PC-3 (cell line): ENCODE measurements at regions not wholly inside any gene's neighbourhood (a gene's known extent, or its start where the extent isn't known, plus 50 kb on each side); places are given as distances from the start of the nearest gene placed in this dataset.

Source experiments
- ATAC-seq: fragments of 200-7000 bp; cut with Tn5 transposase; 2 replicates; pipeline ENCODE4 v1.9.1; 2020; ENCODE audit warnings: mild to moderate bottlenecking, moderate library complexity
- BruUV-seq: library from RNA; stranded (reverse); fragments of 400-500 nt; replicated peaks from 2 replicates; lab custom pipeline; 2021; lab: Mats Ljungman, UMichigan
- CTCF ChIA-PET: fragments of 300-600 bp; sonication (Branson Sonifier 250); formaldehyde crosslinking; loops from one replicate; lab custom pipeline; 2022; ENCODE audit warnings: antibody characterized with exemption; lab: Charles Lee
- POLR2A ChIA-PET: fragments of 300-600 bp; sonication (Branson Sonifier 250); formaldehyde crosslinking; loops from one replicate; lab custom pipeline; 2022; ENCODE audit warnings: antibody characterized with exemption; ENCODE audit not compliant: unreplicated experiment; lab: Charles Lee
- DNase-seq: peaks from one replicate; pipeline ENCODE4 v3.0.0-alpha.2; 2015
- H2AFZ ChIP-seq: fragments of 300-600 bp; sonication (generic); 2 replicates; pipeline ENCODE4 v1.6.0; 2016; ENCODE audit warnings: antibody characterized with exemption, low read length
- H3F3A ChIP-seq: fragments of 300-600 bp; sonication (generic); one replicate; pipeline ENCODE4 v1.6.0; 2017; ENCODE audit warnings: antibody characterized with exemption, low read length, control low read depth, mild to moderate bottlenecking; ENCODE audit not compliant: unreplicated experiment
- H3K27ac ChIP-seq: fragments of 300-600 bp; sonication (generic); 2 replicates; pipeline ENCODE4 v1.5.1; 2016; ENCODE audit warnings: mild to moderate bottlenecking, low read length
- H3K27me3 ChIP-seq: fragments of 300-600 bp; sonication (generic); 2 replicates; pipeline ENCODE4 v1.6.1; 2016; ENCODE audit warnings: low read length, mixed read lengths
- H3K36me3 ChIP-seq: fragments of 300-600 bp; sonication (generic); 2 replicates; pipeline ENCODE4 v1.6.1; 2016; ENCODE audit warnings: low read depth, mixed run types, low read length, mixed read lengths
- H3K4me1 ChIP-seq: fragments of 300-600 bp; sonication (generic); 2 replicates; pipeline ENCODE4 v1.5.1; 2016; ENCODE audit warnings: low read length; ENCODE audit not compliant: insufficient read depth
- H3K4me2 ChIP-seq: fragments of 300-600 bp; sonication (generic); 2 replicates; pipeline ENCODE4 v1.6.0; 2016; ENCODE audit warnings: low read length
- H3K4me3 ChIP-seq: fragments of 300-600 bp; sonication (generic); 2 replicates; pipeline ENCODE4 v1.5.1; 2016; ENCODE audit warnings: mild to moderate bottlenecking, low read length, mixed read lengths
- H3K79me2 ChIP-seq: fragments of 300-600 bp; sonication (generic); 2 replicates; pipeline ENCODE4 v1.6.1; 2017; ENCODE audit warnings: low read length, mixed read lengths
- H3K9ac ChIP-seq: fragments of 300-600 bp; sonication (generic); 2 replicates; pipeline ENCODE4 v1.6.0; 2016; ENCODE audit warnings: mild to moderate bottlenecking, low read length
- H3K9me2 ChIP-seq: fragments of 300-600 bp; sonication (generic); replicated peaks from 2 replicates; pipeline ENCODE4 v1.6.1; 2016; ENCODE audit warnings: mixed run types, low read length, mixed read lengths
- H3K9me3 ChIP-seq: fragments of 300-600 bp; sonication (generic); 2 replicates; pipeline ENCODE4 v1.6.1; 2016; ENCODE audit warnings: low read length, mixed read lengths
- H4K20me1 ChIP-seq: fragments of 300-600 bp; sonication (generic); 2 replicates; pipeline ENCODE4 v1.6.1; 2016; ENCODE audit warnings: low read length, mixed read lengths
- CTCF ChIP-seq: fragments of 300-600 bp; sonication (generic); conservative IDR thresholded peaks from 2 replicates; pipeline ENCODE4 v1.5.1; 2017; ENCODE audit warnings: antibody characterized with exemption, low read depth, mild to moderate bottlenecking, low read length
- EZH2 ChIP-seq: fragments of 300-600 bp; sonication (generic); IDR thresholded peaks from one replicate; pipeline ENCODE4 v1.6.1; 2017; ENCODE audit warnings: antibody characterized with exemption, mild to moderate bottlenecking, low read length; ENCODE audit not compliant: unreplicated experiment
- EZH2phosphoT487 ChIP-seq: fragments of 300-600 bp; sonication (generic); IDR thresholded peaks from 2 replicates; pipeline ENCODE4 v1.6.1; 2018; ENCODE audit warnings: mild to moderate bottlenecking, antibody characterized with exemption, low read length, borderline replicate concordance
- intact Hi-C: fragments of 100-400 bp; cut with micrococcal nuclease; formaldehyde crosslinking; loops from 2 replicates; pipeline ENCODE4 v1.9.0; 2023

GRCh38 chr2:222799262-222799918, 61.4 kb upstream of the ACSL3 start:
- H3K9me3 ChIP-seq = no peaks in the 10 kb centered on the region
- no peaks in the 10 kb centered on the region for H3K36me3 ChIP-seq
- no peaks in the 10 kb centered on the region for H3K9me2 ChIP-seq
- H3K79me2 ChIP-seq = no peaks in the 10 kb centered on the region
- H2AFZ ChIP-seq = no peak overlapping the region
- ChIA-PET CTCF (no interaction called here), POLR2A (no interaction called here)
- H3K4me2 ChIP-seq = no peak overlapping the region
- H4K20me1 ChIP-seq = no peaks in the 10 kb centered on the region
- H3K4me1 ChIP-seq = peaks cover 26% of the 10 kb centered on the region
- intact Hi-C loops = loop anchor here (5.0 kb wide), 2 partner anchors 83 to 107 kb away; no protein-coding TSS in a partner anchor
- BruUV-seq = no TSS peak
- ATAC-seq (no peak), DNase-seq (no peak)
- no peak overlapping the region for H3K9ac ChIP-seq
- H3K27me3 ChIP-seq = no peaks in the 10 kb centered on the region
- no peak overlapping the region for H3K27ac ChIP-seq
- peaks cover 11% of the 10 kb centered on the region for H3F3A ChIP-seq
- TF ChIP-seq EZH2 (no peak), CTCF (no peak), EZH2phosphoT487 (no peak)
- H3K4me3 ChIP-seq = no peak overlapping the region

GRCh38 chr2:222802514-222803196, 58.2 kb upstream of the ACSL3 start:
- ChIA-PET CTCF (no interaction called here), POLR2A (no interaction called here)
- Histone ChIP-seq H3K4me2 (no peak overlapping the region), H3K36me3 (no peaks in the 10 kb centered on the region), H3F3A (peaks cover under 1% of the 10 kb centered on the region), H3K79me2 (no peaks in the 10 kb centered on the region), H3K4me1 (peaks cover 18% of the 10 kb centered on the region), H3K4me3 (no peak overlapping the region), H3K27me3 (no peaks in the 10 kb centered on the region), H2AFZ (no peak overlapping the region), H3K9ac (no peak overlapping the region), H3K9me3 (no peaks in the 10 kb centered on the region), H3K27ac (no peak overlapping the region), H4K20me1 (no peaks in the 10 kb centered on the region), H3K9me2 (no peaks in the 10 kb centered on the region)
- no peak for TF ChIP-seq EZH2phosphoT487
- no peak for TF ChIP-seq EZH2
- no peak for TF ChIP-seq CTCF
- ATAC-seq (no peak), DNase-seq (no peak)
- intact Hi-C loops = no loop called here
- no TSS peak for BruUV-seq

- Histone ChIP-seq H3K27ac (no peak overlapping the region), H3K27me3 (no peaks in the 10 kb centered on the region), H3K9me2 (no peaks in the 10 kb centered on the region), H3K36me3 (no peaks in the 10 kb centered on the region), H3K79me2 (no peaks in the 10 kb centered on the region), H3K4me2 (no peak overlapping the region), H3K9me3 (no peaks in the 10 kb centered on the region), H4K20me1 (no peaks in the 10 kb centered on the region), H2AFZ (no peak overlapping the region), H3K4me1 (peaks cover 15% of the 10 kb centered on the region; the same call in 1 of the 2 replicates), H3F3A (no peaks in the 10 kb centered on the region), H3K9ac (no peak overlapping the region), H3K4me3 (no peak overlapping the region)
- ChIA-PET POLR2A (no interaction called here), CTCF (no interaction called here)
- intact Hi-C loops = no loop called here
- DNase-seq = no peak
- BruUV-seq = no TSS peak
- ATAC-seq = no peak
- TF ChIP-seq EZH2 (no peak), EZH2phosphoT487 (no peak), CTCF (no peak)
These were observed 56.5 kb upstream of the ACSL3 start for GRCh38 chr2:222804351-222804750.
